ENCODE measurements at regions not wholly inside any gene's neighbourhood (a gene's known extent, or its start where the extent isn't known, plus 50 kb on each side); places are given as distances from the start of the nearest gene placed in this dataset.

GRCh38 chr2:226256709-226257376 lies 542.8 kb downstream of the IRS1 start:
- no peak for DNase-seq

- no peak for DNase-seq
These were observed 543.4 kb downstream of the IRS1 start for GRCh38 chr2:226256237-226256636.

GRCh38 chr2:226251661-226252060 lies 548.0 kb downstream of the IRS1 start:
- DNase-seq = no peak

- DNase-seq = no peak
These were observed 552.0 kb downstream of the IRS1 start for GRCh38 chr2:226247289-226248275.

GRCh38 chr2:226234187-226234586 lies 565.4 kb downstream of the IRS1 start:
- DNase-seq = no peak

- no peak for DNase-seq
These were observed 566.2 kb downstream of the IRS1 start for GRCh38 chr2:226233388-226233787.

- no peak for DNase-seq
These were observed 571.5 kb downstream of the IRS1 start for GRCh38 chr2:226228080-226228479.

GRCh38 chr2:226227341-226227740 lies 572.3 kb downstream of the IRS1 start:
- no peak for DNase-seq

GRCh38 chr2:226223704-226224103 lies 575.9 kb downstream of the IRS1 start:
- DNase-seq = no peak

- no peak for DNase-seq
These were observed 579.1 kb downstream of the IRS1 start for GRCh38 chr2:226220511-226220910.

GRCh38 chr2:226217191-226217590 lies 582.4 kb downstream of the IRS1 start:
- DNase-seq = no peak

- no peak for DNase-seq
These were observed 583.0 kb downstream of the IRS1 start for GRCh38 chr2:226216575-226216974.

- peak in 1 of 2 donors; percentile 7 for DNase-seq
These were observed 583.6 kb downstream of the IRS1 start for GRCh38 chr2:226215902-226216503.

GRCh38 chr2:226213717-226214116 lies 585.9 kb downstream of the IRS1 start:
- no peak for DNase-seq

GRCh38 chr2:226211439-226211838 lies 588.2 kb downstream of the IRS1 start:
- no peak for DNase-seq

- DNase-seq = no peak
These were observed 590.9 kb downstream of the IRS1 start for GRCh38 chr2:226208726-226209125.

GRCh38 chr2:226207671-226208070 lies 591.9 kb downstream of the IRS1 start:
- DNase-seq = no peak

GRCh38 chr2:226199555-226199954 lies 600.1 kb downstream of the IRS1 start:
- no peak for DNase-seq

GRCh38 chr2:226198956-226199355 lies 600.7 kb downstream of the IRS1 start:
- no peak for DNase-seq

- DNase-seq = no peak
These were observed 609.0 kb downstream of the IRS1 start for GRCh38 chr2:226190479-226191252.

- DNase-seq = no peak
These were observed 610.6 kb downstream of the IRS1 start for GRCh38 chr2:226189061-226189460.

GRCh38 chr2:226187616-226188015 lies 612.0 kb downstream of the IRS1 start:
- DNase-seq = no peak

- no peak for DNase-seq
These were observed 612.5 kb downstream of the IRS1 start for GRCh38 chr2:226187156-226187555.

Measured in hippocampal formation (tissue), 2 donors.